Activated CD8-positive, alpha-beta memory T cell treated with anti-CD3 and anti-CD28 coated beads, Interleukin-2, amount 50 U/mL, for 24 hours (primary cell): ENCODE measurements at regions not wholly inside any gene's neighbourhood (a gene's known extent, or its start where the extent isn't known, plus 50 kb on each side); places are given as distances from the start of the nearest gene placed in this dataset.

ENCODE experiments used
- DNase-seq: peaks from one replicate; pipeline ENCODE4 v3.0.0-alpha.2; 2020; ENCODE audit errors: extremely low read depth

DNA sequence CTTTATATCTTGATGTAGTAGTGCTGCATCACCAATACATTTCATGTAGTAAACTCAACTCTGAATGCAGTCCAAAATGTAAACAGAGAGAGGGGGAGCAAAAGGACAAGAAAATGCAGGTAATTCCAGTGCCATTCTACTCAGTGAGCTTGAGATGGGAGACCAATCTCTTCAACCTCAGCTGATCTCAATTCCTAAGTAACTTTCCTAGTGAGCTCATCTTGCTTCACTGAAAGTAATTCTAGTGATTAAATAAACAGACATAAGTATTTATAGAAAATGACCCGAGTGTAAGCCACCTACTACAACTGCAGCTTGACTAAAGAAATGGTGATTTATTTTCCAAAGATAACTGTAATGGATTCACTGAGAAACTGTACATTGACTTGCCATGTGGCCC is 424.5 kb downstream of the DMRT2 start:
- DNase-seq: no peak

DNA sequence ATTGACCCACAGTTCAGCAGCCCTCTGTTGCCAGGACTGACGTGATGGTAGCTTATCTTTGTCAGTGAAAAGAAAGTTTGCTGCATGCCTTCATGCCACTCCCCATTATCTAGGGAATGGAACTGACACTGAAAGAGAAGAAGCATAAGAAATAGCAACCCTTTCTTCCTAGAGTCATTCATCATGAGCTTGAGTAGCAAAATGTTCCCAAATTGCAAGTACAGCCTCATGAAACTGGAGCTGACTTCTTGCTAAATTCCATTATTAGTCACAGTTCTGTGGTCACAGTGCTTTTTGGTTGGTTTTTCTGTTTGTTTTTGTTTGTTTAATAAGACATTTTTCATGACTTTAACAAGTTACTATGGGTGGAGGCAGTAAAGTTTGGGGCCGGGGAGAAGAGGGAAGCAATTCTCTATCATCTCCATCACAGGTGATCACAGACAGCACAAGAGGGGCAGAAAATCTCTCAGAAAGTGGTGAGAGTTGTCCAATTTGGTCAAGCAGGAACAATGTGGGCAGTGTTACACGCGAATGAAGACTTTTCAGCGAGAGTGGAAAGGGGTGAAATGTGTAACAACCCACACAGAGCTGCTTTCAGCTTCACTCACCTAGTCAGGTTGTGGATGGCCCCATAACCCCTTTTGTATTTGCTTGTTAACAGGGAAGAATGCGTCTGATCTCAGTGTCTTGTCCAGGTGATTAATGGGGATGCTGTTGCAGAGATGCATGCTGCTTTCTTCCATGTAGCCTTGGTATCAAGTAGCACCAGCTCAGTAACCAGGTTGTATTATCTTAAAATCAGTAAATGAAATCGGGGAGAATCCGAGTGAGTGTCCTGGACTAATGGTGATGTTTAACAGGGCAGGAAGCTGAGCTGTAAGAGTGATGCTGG is 440.4 kb downstream of the DMRT2 start:
- no peak for DNase-seq

- DNase-seq: no peak
These were observed 442.0 kb downstream of the DMRT2 start for GRCh38 chr9:1492156-1492555.

- no peak for DNase-seq
These were observed 445.3 kb downstream of the DMRT2 start for GRCh38 chr9:1495282-1496030.

GRCh38 chr9:1505489-1505888 is 455.3 kb downstream of the DMRT2 start:
- no peak for DNase-seq

DNA sequence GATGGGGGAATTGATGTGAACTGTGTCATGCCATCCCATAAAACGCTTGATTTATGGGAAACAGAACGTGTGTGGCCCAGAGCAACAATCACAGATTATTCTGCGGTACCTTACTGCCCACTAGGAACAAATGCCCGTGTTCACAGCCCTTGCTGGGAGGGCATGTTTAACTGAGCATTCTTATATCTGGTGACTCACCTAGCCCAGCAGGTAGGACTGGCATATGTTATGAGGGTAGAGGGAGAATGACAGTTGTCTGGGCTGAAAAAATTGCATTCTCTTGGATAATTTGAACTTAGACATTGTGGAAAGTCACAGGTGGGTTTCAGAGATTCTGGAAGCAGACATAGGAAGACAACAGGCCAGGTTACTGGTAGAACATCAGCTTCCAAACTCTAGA is 460.6 kb downstream of the DMRT2 start:
- DNase-seq: no peak

DNA sequence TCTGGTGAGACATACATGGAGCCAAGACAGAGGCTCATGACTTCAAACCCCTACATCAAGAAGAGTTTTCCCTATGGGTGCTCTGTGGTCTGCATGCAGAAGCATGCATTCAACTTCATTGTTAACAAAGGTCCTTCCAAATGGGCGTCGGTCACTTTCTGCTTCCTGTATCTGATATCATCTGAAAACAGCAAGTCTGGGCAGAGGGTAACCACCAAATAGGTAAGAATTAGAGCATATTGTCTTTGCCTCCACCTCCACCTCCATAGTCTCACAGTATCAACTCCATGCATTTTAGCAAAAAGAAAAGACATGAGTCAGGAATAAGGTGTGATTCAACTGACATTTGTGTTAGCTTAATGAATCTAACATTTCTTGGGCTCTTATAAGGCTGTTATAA is 462.9 kb downstream of the DMRT2 start:
- no peak for DNase-seq

- DNase-seq: no peak
These were observed 464.1 kb downstream of the DMRT2 start for GRCh38 chr9:1514250-1514649.

DNA sequence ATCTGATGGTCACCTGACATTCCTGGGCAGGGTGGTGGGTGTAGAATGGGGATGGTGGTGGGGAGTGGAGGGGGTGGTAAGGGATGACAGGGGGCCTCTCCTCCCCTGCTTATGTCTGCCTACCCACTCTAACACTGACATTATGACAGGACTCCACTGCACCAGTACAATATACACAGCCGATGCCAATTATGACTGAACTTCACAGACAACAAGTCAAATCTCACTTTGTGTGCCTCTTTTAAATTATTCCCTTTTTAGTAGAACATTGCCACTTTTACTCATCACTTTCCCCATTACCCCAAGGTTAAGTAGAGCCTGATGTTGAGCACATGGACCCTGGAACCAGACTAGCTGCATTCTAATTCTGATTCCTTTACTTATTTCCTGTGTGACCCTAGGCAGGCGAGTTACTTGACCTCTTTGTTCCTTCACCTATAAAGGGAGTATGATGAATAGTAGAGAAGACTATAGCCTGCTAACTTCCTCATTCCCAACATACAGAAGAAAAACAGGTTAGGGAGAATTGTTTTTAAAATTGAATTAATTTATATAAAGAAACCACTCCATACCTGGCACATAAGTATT is 464.7 kb downstream of the DMRT2 start:
- no peak for DNase-seq

DNA sequence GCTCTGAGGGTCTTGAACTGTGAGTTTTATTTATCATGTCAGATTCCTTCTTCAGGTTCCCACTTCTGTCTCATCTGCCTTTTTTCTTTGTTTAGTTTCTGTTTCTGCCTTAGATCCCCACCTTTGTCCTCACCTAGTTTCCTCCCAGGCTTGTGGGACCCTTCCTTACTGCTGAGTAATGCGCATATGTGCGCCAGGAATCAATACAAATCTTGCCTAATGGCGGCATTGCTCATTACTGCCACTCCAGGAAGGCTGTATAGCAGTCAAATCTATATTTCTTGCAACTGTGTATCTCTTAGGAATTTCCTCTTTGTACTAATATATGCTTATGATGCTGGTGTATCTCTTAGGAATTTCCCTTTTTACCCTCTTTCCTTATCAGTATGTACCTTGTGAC is 465.4 kb downstream of the DMRT2 start:
- DNase-seq: no peak

GRCh38 chr9:1521547-1521946 is 471.4 kb downstream of the DMRT2 start:
- DNase-seq: no peak

- DNase-seq: no peak
These were observed 472.1 kb downstream of the DMRT2 start for GRCh38 chr9:1522219-1522767.

DNA sequence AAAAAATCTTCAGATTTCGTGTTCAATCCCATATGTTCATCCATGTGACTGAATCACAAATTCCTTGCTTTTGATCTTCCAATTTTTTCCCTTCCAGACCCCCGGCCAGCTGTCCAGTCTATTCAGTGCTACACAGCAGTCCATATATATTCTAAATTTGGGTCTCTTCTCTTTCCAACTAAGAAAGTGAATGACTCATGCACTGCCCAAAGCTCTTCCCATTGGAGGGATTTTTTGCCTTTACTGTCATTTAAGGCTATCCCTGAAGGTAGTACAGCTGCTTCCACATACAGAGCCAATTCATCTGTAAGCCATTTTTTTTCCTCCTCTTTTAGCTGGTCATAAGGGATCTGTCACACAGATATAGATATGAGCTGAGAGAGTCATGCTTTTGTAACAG is 478.3 kb downstream of the DMRT2 start:
- no peak for DNase-seq

DNA sequence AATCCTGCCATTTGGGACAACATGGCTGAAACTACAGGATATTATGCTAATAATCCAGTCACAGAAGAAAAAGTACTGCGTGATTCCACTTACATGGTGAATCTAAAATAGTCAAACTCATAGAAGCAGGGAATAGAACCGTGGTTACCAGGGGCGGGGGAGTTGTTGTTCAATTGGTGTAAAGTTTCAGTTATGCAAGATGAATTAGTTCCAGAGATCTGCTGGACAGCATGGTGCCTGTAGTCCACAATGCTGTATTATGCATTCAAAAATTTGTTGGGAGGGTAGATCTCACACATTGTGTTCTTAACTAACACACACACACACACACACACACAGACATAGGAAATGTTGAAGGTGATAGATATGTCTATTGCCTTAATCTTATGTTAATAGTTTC is 480.5 kb downstream of the DMRT2 start:
- no peak for DNase-seq

DNA sequence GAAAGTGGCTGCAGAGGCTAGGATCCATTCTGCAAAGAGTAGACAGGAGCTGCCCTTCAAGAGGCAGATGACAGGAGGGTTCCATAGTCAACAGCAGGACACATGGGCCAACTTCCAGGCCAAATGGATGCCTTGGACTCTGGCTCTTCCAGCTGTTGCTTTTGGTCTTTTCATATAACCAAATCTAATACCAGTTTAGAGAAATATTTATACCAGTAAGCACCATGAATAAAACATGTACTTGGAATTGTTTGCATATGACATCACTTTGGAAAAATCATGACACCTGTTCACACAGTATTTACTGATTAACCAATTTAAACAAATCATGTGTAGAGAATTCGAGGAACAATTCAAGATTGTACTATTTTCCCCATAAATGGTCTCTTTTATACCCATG is 481.3 kb downstream of the DMRT2 start:
- no peak for DNase-seq

DNA sequence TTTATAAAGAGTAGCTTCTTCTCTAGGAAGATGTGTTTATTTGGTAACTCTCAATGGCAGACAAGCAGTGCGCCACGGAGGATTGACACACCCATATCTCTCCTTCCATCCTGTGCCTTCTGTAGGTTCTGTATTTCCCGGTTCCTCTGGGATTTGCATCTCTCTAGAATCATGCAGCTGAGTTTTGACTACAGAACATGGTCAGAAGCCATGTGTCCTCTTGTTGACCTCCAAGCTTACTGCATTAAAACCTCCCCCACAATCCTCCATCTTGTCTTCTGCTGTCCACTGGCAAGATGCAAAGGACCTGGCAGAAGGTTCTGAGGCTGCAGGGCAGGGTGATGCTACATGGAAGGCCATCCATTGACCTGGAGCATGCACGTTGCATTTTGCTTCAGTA is 482.0 kb downstream of the DMRT2 start:
- no peak for DNase-seq

DNA sequence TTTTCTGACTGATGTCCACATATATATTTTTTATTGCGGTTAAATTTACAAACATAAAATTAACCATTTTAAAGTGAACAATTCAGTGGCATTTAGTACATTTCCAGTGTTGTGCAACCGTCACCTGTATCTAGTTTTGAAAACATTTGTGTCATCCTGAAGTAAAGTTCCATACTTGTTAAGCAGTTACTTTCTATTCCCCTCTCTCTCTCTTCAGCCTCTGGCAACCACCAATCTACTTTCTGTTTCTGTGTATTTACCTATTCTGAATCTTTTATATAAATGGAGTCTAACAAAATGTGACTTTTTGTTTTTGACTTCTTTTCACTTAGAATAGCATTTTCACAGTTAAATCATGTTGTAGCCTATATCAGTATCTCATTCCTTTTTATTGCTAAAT is 480.1 kb upstream of the SMARCA2 start:
- DNase-seq: no peak

DNA sequence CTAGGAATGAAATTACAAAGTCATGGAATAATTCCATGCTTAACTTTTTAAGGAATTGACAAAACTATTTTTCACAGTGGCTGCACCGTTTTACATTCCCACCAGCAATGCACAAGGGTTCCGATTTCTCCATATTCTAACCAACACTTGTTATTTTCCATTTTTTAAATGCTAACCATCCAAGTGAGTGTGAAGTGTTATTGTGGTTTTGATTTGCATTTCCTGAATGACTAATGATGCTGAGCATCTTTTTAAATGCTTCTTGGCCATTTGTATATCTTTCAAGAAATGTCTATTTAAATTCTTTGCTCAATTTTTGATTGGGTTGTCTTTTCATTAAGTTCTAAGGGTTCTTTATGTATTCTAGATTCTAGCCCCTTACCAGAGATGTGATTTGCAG is 479.5 kb upstream of the SMARCA2 start:
- no peak for DNase-seq

GRCh38 chr9:1536522-1537170 is 478.5 kb upstream of the SMARCA2 start:
- no peak for DNase-seq

DNA sequence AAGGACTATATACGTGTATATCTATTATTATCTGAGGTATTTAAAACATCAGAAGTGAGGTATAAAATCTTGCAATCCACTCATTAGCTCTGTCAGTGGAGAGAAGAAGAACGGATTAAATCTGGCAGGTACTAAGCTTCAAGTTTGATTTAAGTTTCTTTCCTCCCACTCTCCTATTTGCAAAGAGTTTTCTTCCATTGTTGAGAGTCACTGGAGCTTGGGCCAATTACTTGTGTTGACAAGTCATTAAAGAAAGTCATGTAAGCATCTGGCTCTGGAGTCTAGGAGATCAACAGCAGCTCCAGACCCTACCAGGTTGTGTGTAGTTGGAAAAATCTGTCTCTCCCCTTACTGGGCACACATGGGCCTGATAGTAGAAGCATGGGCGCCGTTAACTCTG is 476.8 kb upstream of the SMARCA2 start:
- DNase-seq: no peak

DNA sequence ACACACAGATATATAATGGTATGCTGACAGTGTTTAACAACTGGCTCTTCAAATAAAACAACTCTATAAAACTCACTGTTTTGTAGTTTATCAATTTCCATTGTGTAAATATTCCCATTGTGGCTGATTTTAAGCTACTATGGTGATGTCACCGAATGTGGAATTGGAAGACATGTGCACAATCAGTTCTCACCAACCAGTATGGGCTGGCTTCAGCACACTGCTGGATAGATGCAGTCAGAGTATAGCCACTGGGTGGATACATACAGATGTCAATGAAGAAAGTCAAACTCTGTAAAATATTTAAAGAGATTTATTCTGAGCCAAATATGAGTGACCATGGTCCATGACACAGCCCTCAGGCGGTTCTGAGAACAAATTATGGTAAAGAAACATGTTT is 475.9 kb upstream of the SMARCA2 start:
- DNase-seq: no peak

DNA sequence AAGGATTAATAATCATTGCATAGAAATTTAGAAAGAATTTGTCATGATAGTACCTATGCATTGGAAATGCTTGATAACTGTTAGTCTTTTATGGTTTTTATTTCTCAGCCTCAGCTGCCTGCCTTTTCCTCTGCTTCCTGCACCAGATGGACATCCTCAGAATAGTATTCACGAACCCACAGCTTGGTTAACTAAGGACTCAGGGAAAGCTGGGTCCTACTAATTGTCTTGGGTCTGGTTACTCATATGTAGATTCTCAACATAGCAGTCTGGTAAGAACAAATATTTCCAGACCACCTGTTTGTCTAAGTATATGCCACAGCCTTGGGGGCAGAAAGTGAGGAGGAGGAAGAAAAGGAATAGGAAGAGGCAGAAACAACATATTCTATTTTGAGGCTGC is 464.5 kb upstream of the SMARCA2 start:
- no peak for DNase-seq
